GM18873 (cell line): ENCODE measurements at regions not wholly inside any gene's neighbourhood (a gene's known extent, or its start where the extent isn't known, plus 50 kb on each side); places are given as distances from the start of the nearest gene placed in this dataset.

Experiments
- ATAC-seq: cut with Tn5 transposase; IDR thresholded peaks from one replicate; pipeline ENCODE4 v1.9.1; 2021; ENCODE audit warnings: mild to moderate bottlenecking, moderate library complexity, moderate number of reproducible peaks; ENCODE audit not compliant: unreplicated experiment, low FRiP score

- ATAC-seq, result no peak
Measured at GRCh38 chr13:78998630-78999315, 339.8 kb upstream of the OBI1 start.

GRCh38 chr13:78997902-78998629, 339.1 kb upstream of the OBI1 start:
- ATAC-seq, result no peak

- no peak for ATAC-seq
Measured at GRCh38 chr13:78993792-78994191, 334.8 kb upstream of the OBI1 start.

GRCh38 chr13:78981913-78982312, 323.0 kb upstream of the OBI1 start:
- ATAC-seq, result no peak

- no peak for ATAC-seq
Measured at GRCh38 chr13:78979349-78979748, 320.4 kb upstream of the OBI1 start.

- ATAC-seq, result peak; percentile 85
Measured at GRCh38 chr13:78978381-78978998, 319.5 kb upstream of the OBI1 start.

GRCh38 chr13:78977311-78977710, 318.4 kb upstream of the OBI1 start:
- no peak for ATAC-seq

GRCh38 chr13:78976696-78977095, 317.7 kb upstream of the OBI1 start:
- ATAC-seq, result no peak

GRCh38 chr13:78972561-78972960, 313.6 kb upstream of the OBI1 start:
- ATAC-seq, result no peak

- ATAC-seq, result no peak
Measured at GRCh38 chr13:78971355-78972025, 312.5 kb upstream of the OBI1 start.

GRCh38 chr13:78960881-78961280, 301.9 kb upstream of the OBI1 start:
- no peak for ATAC-seq

GRCh38 chr13:78958006-78958405, 299.1 kb upstream of the OBI1 start:
- no peak for ATAC-seq

GRCh38 chr13:78940455-78941130, 281.6 kb upstream of the OBI1 start:
- ATAC-seq, result no peak

- no peak for ATAC-seq
Measured at GRCh38 chr13:78934336-78934735, 275.4 kb upstream of the OBI1 start.

GRCh38 chr13:78915015-78915414, 256.1 kb upstream of the OBI1 start:
- no peak for ATAC-seq

GRCh38 chr13:78913656-78914055, 254.7 kb upstream of the OBI1 start:
- ATAC-seq, result no peak

GRCh38 chr13:78910147-78910546, 251.2 kb upstream of the OBI1 start:
- ATAC-seq, result no peak

GRCh38 chr13:78909276-78909675, 250.3 kb upstream of the OBI1 start:
- no peak for ATAC-seq

- no peak for ATAC-seq
Measured at GRCh38 chr13:78907006-78907405, 248.1 kb upstream of the OBI1 start.

GRCh38 chr13:78897200-78897599, 238.2 kb upstream of the OBI1 start:
- ATAC-seq, result no peak

GRCh38 chr13:78884571-78884970, 225.6 kb upstream of the OBI1 start:
- ATAC-seq, result no peak
